Chondrocyte (in vitro differentiated cells): ENCODE measurements at regions not wholly inside any gene's neighbourhood (a gene's known extent, or its start where the extent isn't known, plus 50 kb on each side); places are given as distances from the start of the nearest gene placed in this dataset.

Source experiments
- DNase-seq: peaks from one replicate; pipeline ENCODE4 v3.0.0; 2021; ENCODE audit warnings: mixed read lengths, low spot score
- H3K27ac Mint-ChIP-seq: one replicate; pipeline ENCODE4 v1.8.0; 2021; ENCODE audit warnings: mild to moderate bottlenecking, moderate library complexity, mixed read lengths; ENCODE audit not compliant: unreplicated experiment
- H3K27me3 Mint-ChIP-seq: 2 replicates; pipeline ENCODE4 v1.8.0; 2021; ENCODE audit warnings: low read depth, mixed read lengths
- H3K36me3 Mint-ChIP-seq: 2 replicates; pipeline ENCODE4 v1.8.0; 2021; ENCODE audit warnings: low read depth, mixed read lengths
- H3K4me1 Mint-ChIP-seq: 2 replicates; pipeline ENCODE4 v1.8.0; 2021; ENCODE audit warnings: low read depth, mild to moderate bottlenecking, mixed read lengths
- H3K4me3 Mint-ChIP-seq: one replicate; pipeline ENCODE4 v1.8.0; 2021; ENCODE audit warnings: mild to moderate bottlenecking, moderate library complexity, mixed read lengths; ENCODE audit not compliant: unreplicated experiment
- H3K9me3 Mint-ChIP-seq: 2 replicates; pipeline ENCODE4 v1.8.0; 2021; ENCODE audit warnings: low read depth, mixed read lengths
- TF ChIP-seq, protein P1 (sequence below): fragments of 200-600 bp; sonication (generic); IDR thresholded peaks from 2 replicates; pipeline ENCODE4 v1.5.0; 2021; ENCODE audit warnings: antibody characterized with exemption, mild to moderate bottlenecking, moderate library complexity

DNA sequence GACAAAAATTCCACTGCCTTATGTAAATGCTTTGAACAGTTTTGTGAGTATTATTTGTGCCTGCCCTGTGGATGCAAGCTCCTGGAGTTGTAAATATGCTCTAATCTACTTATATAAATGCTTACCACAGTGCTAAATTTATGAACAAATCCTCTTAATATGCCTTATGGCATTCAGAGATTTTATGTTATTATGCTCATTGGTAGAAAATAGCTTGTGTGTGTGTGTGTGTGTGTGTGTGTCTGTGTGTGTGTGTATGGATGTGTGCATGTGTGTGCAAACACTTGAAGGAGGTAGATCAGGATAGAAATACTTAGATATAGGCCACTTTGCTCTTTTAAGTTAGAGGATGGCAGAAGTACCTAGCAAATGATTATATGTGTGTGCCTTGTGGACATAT, 253.9 kb downstream of the TAF11L14 start:
- Mint-ChIP-seq H3K27ac (no peak overlapping the region), H3K36me3 (no peaks in the 10 kb centered on the region), H3K4me3 (no peak overlapping the region), H3K27me3 (no peaks in the 10 kb centered on the region), H3K9me3 (peaks cover 4% of the 10 kb centered on the region), H3K4me1 (no peaks in the 10 kb centered on the region)
- TF ChIP-seq, protein P1, sequence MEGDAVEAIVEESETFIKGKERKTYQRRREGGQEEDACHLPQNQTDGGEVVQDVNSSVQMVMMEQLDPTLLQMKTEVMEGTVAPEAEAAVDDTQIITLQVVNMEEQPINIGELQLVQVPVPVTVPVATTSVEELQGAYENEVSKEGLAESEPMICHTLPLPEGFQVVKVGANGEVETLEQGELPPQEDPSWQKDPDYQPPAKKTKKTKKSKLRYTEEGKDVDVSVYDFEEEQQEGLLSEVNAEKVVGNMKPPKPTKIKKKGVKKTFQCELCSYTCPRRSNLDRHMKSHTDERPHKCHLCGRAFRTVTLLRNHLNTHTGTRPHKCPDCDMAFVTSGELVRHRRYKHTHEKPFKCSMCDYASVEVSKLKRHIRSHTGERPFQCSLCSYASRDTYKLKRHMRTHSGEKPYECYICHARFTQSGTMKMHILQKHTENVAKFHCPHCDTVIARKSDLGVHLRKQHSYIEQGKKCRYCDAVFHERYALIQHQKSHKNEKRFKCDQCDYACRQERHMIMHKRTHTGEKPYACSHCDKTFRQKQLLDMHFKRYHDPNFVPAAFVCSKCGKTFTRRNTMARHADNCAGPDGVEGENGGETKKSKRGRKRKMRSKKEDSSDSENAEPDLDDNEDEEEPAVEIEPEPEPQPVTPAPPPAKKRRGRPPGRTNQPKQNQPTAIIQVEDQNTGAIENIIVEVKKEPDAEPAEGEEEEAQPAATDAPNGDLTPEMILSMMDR = no peak
- no peak for DNase-seq

DNA sequence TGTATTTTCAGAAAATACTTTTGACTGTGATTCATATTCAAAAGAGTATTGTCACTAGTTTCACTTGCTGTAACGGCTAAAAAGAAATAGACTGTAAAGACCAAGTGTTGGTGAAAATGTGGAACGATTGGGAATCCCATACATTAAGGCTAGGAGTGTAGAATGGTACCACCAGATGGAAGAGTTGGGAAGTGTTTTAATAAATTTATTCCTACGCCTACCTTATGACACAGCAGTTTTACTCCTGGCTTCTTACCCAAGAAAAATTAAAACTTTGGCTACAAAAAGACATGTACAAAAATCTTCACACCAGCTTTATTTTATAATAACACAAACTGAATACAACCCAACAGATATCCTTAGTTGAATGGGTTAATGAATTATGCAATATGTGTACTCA, 256.2 kb downstream of the TAF11L14 start:
- no peaks in the 10 kb centered on the region for H3K36me3 Mint-ChIP-seq
- no peak for DNase-seq
- H3K4me1 Mint-ChIP-seq = no peaks in the 10 kb centered on the region
- H3K27me3 Mint-ChIP-seq = no peaks in the 10 kb centered on the region
- H3K9me3 Mint-ChIP-seq = no peaks in the 10 kb centered on the region
- H3K27ac Mint-ChIP-seq = no peak overlapping the region
- H3K4me3 Mint-ChIP-seq = no peak overlapping the region
- TF ChIP-seq, protein P1 = peak; percentile 37

DNA sequence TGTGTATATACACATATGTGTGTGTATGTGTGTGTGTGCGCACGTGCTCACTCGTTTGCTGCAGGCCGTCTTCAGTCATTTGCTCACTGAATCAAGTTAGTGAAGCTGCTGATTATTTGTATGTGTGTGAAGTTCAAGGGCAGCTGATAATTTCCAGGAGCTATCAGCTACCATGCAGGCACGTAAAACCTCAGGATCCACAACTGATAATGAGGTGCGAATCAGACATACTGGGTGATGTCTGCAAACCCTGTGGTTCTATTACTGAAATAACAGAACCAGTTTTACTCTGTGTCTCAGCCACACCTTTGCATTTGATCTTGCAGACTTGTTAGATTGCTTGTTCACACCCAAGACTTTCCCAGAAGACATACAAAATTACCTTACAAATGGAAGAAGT, 257.6 kb downstream of the TAF11L14 start:
- Mint-ChIP-seq H3K27me3 (no peaks in the 10 kb centered on the region), H3K4me1 (no peaks in the 10 kb centered on the region), H3K27ac (no peak overlapping the region)

DNA sequence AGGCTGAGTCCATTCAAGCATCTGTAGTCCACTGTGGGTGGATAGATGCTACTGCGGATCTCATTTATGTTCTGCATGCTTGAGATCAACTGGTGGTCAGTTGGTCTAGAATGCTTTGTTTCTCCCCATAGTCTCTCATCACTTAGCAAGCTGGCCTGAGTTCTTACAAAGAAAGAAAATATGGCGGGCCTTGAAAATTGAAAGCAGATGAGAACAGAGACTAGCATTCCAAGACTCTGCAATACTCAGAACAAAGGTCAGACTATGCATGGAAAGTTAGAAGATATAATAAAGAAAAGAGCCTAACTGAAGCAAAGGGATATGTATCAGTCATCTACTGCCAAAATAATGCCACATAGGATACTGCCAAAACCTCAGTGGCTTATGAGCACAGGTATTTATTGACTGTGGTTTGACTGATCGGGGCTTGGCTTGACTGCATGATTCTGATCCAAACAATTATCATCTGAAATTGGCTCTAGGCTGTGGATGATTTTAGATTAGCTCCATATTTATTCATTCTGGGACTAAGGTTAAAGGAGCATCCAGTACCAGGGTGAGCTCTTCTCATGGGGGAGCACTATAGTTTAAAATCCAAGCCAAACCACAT, 258.9 kb downstream of the TAF11L14 start:
- Mint-ChIP-seq H3K9me3 (no peaks in the 10 kb centered on the region), H3K27me3 (no peaks in the 10 kb centered on the region), H3K4me3 (no peak overlapping the region), H3K27ac (no peak overlapping the region), H3K36me3 (no peaks in the 10 kb centered on the region), H3K4me1 (no peaks in the 10 kb centered on the region)
- TF ChIP-seq, protein P1 = no peak
- DNase-seq = no peak

More for the DNA sequence above, 257.6 kb downstream of the TAF11L14 start:
- no peak for DNase-seq
- Mint-ChIP-seq H3K4me3 (no peak overlapping the region), H3K36me3 (no peaks in the 10 kb centered on the region), H3K9me3 (no peaks in the 10 kb centered on the region)
- TF ChIP-seq, protein P1 = no peak

DNA sequence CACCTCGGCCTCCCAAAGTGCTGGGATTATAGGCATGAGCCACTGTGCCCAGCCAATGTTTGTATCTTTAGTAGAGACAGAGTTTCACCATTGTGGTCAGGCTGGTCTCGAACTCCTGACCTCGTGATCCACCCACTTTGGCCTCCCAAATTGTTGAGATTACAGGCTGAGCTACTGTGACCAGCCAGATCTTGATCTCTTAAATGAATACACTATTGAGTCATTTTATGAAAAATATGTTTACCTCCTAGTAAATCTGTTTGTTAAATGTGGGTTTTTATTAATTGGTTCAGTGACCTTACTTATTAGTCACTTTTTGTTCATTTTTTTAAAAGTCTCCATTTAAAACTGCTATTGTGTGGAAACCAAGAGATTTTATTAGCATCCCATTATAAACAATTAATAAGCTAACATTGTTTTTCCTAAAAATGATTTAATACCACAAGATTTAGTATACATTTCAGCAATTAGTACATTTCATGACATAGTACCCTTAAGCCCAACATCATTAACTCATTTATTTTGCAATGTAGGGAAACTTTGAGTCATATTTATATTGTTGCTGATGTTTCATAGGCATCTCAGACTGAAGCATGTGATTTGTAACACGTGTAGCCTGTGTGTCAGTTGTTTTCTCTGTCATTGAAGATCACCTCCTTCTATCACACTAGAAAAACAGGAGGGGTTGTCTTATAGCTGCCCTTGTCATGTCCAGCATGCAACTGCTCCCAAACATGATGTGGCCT, 261.2 kb downstream of the TAF11L14 start:
- H3K4me3 Mint-ChIP-seq = no peak overlapping the region
- no peak overlapping the region for H3K27ac Mint-ChIP-seq
- no peak for DNase-seq
- no peaks in the 10 kb centered on the region for H3K36me3 Mint-ChIP-seq
- TF ChIP-seq, protein P1 = no peak
- no peaks in the 10 kb centered on the region for H3K9me3 Mint-ChIP-seq
- no peaks in the 10 kb centered on the region for H3K4me1 Mint-ChIP-seq
- H3K27me3 Mint-ChIP-seq = no peaks in the 10 kb centered on the region
